Calu3 (cell line): ENCODE measurements at regions not wholly inside any gene's neighbourhood (a gene's known extent, or its start where the extent isn't known, plus 50 kb on each side); places are given as distances from the start of the nearest gene placed in this dataset.

Source experiments
- BruUV-seq: library from RNA; stranded (reverse); fragments of 400-500 nt; replicated peaks from 2 replicates; lab custom pipeline; 2021; lab: Mats Ljungman, UMichigan
- CTCF ChIA-PET: fragments of 300-600 bp; sonication (Branson Sonifier 250); formaldehyde crosslinking; loops from one replicate; lab custom pipeline; 2022; ENCODE audit warnings: antibody characterized with exemption; lab: Charles Lee
- DNase-seq: peaks from one replicate; pipeline ENCODE4 v3.0.0; 2022
- H3K27ac Mint-ChIP-seq: one replicate; pipeline ENCODE4 v1.8.0; 2022; ENCODE audit warnings: mixed read lengths; ENCODE audit not compliant: unreplicated experiment
- H3K27me3 Mint-ChIP-seq: one replicate; pipeline ENCODE4 v1.8.0; 2022; ENCODE audit warnings: mixed read lengths; ENCODE audit not compliant: unreplicated experiment
- H3K36me3 Mint-ChIP-seq: one replicate; pipeline ENCODE4 v1.8.0; 2022; ENCODE audit warnings: mild to moderate bottlenecking, moderate library complexity, mixed read lengths; ENCODE audit not compliant: insufficient read depth, unreplicated experiment
- H3K4me1 Mint-ChIP-seq: one replicate; pipeline ENCODE4 v1.8.0; 2022; ENCODE audit warnings: mild to moderate bottlenecking, low read depth, mixed read lengths; ENCODE audit not compliant: unreplicated experiment
- H3K4me3 Mint-ChIP-seq: one replicate; pipeline ENCODE4 v1.8.0; 2022; ENCODE audit warnings: mild to moderate bottlenecking, low read depth, moderate library complexity, mixed read lengths; ENCODE audit not compliant: unreplicated experiment
- H3K9me3 Mint-ChIP-seq: one replicate; pipeline ENCODE4 v1.8.0; 2022; ENCODE audit warnings: low read depth, mixed read lengths; ENCODE audit not compliant: unreplicated experiment
- intact Hi-C: fragments of 100-400 bp; cut with micrococcal nuclease; formaldehyde crosslinking; loops from one replicate; pipeline ENCODE4 v1.10.0; 2022; ENCODE audit not compliant: unreplicated experiment
- TF ChIP-seq, protein P1 (sequence below): fragments of 200-600 bp; IDR thresholded peaks from one replicate; pipeline ENCODE4 v1.8.0; 2022; ENCODE audit warnings: antibody characterized with exemption; ENCODE audit not compliant: unreplicated experiment

DNA sequence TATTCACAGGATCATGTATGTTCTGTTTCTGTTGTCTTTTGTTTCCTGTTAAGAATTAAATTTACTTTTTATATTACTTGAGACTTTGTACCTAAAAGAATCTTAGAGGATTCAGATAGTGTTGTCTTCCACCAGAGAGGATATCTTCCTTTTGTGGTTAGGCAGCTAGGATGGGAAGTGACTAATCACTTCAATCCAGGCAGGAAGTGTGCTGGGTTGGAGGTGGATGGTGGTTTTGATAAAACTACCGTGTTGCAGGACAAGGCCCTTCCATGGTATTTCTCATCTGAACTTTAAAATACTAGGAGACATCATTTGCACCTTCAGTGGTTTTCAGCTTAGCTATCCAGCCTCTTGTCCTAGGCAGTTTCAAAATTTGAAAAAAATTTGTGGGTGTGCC lies 728.6 kb upstream of the CDH2 start:
- no peaks in the 10 kb centered on the region for H3K4me1 Mint-ChIP-seq
- peaks cover 3% of the 10 kb centered on the region for H3K9me3 Mint-ChIP-seq
- H3K27ac Mint-ChIP-seq = no peak overlapping the region
- CTCF ChIA-PET = no interaction called here
- TF ChIP-seq, protein P1, sequence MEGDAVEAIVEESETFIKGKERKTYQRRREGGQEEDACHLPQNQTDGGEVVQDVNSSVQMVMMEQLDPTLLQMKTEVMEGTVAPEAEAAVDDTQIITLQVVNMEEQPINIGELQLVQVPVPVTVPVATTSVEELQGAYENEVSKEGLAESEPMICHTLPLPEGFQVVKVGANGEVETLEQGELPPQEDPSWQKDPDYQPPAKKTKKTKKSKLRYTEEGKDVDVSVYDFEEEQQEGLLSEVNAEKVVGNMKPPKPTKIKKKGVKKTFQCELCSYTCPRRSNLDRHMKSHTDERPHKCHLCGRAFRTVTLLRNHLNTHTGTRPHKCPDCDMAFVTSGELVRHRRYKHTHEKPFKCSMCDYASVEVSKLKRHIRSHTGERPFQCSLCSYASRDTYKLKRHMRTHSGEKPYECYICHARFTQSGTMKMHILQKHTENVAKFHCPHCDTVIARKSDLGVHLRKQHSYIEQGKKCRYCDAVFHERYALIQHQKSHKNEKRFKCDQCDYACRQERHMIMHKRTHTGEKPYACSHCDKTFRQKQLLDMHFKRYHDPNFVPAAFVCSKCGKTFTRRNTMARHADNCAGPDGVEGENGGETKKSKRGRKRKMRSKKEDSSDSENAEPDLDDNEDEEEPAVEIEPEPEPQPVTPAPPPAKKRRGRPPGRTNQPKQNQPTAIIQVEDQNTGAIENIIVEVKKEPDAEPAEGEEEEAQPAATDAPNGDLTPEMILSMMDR = no peak
- no peaks in the 10 kb centered on the region for H3K27me3 Mint-ChIP-seq
- H3K36me3 Mint-ChIP-seq = no peaks in the 10 kb centered on the region
- no peak for DNase-seq
- H3K4me3 Mint-ChIP-seq = no peak overlapping the region
- BruUV-seq = no TSS peak
- intact Hi-C loops = no loop called here

DNA sequence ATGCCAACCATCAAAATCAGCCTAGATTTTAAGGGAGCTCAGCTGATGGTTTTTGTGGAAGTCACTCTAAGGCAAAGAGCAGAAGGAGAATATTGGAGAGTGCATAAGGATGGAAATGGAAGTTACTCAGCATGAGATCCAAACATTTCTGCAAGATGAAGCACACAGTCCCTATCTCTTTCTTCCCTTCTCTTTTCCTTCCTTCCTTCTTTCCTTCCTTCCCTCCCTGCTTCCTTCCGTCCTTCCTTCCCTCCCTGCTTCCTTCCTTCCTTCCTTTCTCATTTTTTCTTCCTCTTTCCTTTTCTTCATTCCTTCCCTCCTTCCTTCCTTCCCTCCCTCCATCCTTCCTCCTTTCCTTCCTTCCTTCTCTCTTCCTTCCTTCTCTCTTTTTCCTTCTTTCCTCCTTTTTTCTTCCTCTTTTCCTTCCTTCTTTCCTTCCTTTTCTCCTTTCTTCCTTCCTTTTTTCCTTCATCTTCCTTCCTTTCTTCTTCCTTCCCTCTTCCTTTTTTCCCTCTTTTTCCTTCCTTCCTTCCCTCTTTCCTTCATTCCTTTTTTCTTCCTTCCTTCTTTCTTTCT lies 727.9 kb upstream of the CDH2 start:
- no peak overlapping the region for H3K27ac Mint-ChIP-seq
- peaks cover 3% of the 10 kb centered on the region for H3K9me3 Mint-ChIP-seq
- intact Hi-C loops = no loop called here
- no TSS peak for BruUV-seq
- no peaks in the 10 kb centered on the region for H3K4me1 Mint-ChIP-seq
- TF ChIP-seq, protein P1 = no peak
- no peaks in the 10 kb centered on the region for H3K27me3 Mint-ChIP-seq
- CTCF ChIA-PET = no interaction called here
- no peak overlapping the region for H3K4me3 Mint-ChIP-seq
- no peak for DNase-seq
- no peaks in the 10 kb centered on the region for H3K36me3 Mint-ChIP-seq

DNA sequence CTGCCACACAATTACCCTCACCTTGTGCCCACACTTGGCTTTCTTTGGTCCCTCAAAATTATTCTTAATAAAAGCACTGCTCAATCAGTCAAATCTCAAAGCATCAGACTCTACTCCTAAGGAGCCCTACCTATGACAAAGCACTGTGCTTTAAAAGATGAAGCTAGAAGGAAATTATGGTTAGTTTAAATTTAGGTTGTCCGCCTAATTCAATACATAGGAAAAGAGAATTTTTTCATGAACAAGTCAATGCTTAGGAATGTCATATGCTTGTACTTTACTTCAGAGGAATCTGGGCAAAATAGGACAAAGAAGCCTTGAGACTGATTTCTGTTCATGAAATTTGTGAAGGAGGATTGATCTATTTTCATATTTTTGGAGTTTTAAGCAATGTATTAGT lies 726.4 kb upstream of the CDH2 start:
- no TSS peak for BruUV-seq
- TF ChIP-seq, protein P1 = no peak
- no peak overlapping the region for H3K4me3 Mint-ChIP-seq
- H3K27ac Mint-ChIP-seq = no peak overlapping the region
- H3K4me1 Mint-ChIP-seq = no peaks in the 10 kb centered on the region
- peaks cover 3% of the 10 kb centered on the region for H3K9me3 Mint-ChIP-seq
- H3K36me3 Mint-ChIP-seq = no peaks in the 10 kb centered on the region
- DNase-seq = no peak
- CTCF ChIA-PET = no interaction called here
- intact Hi-C loops = no loop called here
- no peaks in the 10 kb centered on the region for H3K27me3 Mint-ChIP-seq

DNA sequence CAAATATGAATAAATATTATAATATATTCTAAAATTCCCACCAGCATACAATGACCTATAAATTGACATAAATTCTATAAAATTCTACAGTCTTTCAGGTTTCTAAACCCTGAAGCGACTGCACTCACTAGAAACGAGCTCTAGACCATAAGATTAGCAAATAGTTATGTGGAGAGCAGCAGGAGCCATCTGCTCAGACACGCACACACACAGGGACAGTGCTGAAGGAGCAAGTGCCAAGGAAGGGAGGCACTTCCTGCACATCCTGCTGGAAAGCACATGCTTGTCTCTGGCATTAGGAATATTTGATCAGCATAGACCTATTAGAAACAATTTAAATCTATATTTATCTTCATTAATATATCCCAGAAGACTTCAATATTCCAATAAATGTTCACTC lies 713.9 kb upstream of the CDH2 start:
- H3K4me1 Mint-ChIP-seq = no peaks in the 10 kb centered on the region
- CTCF ChIA-PET = no interaction called here
- BruUV-seq = no TSS peak

More for the DNA sequence above, 713.9 kb upstream of the CDH2 start:
- Mint-ChIP-seq H3K36me3 (no peaks in the 10 kb centered on the region), H3K27me3 (no peaks in the 10 kb centered on the region), H3K9me3 (peaks cover 2% of the 10 kb centered on the region), H3K4me3 (no peak overlapping the region), H3K27ac (no peak overlapping the region)
- no peak for DNase-seq
- intact Hi-C loops = no loop called here
- TF ChIP-seq, protein P1 = no peak
